GM12865 (cell line): ENCODE measurements at regions not wholly inside any gene's neighbourhood (a gene's known extent, or its start where the extent isn't known, plus 50 kb on each side); places are given as distances from the start of the nearest gene placed in this dataset.

Source experiments
- DNase-seq: peaks from one replicate; pipeline ENCODE4 v3.0.0; 2010; ENCODE audit warnings: low read depth
- H3K4me3 ChIP-seq: 2 replicates; pipeline ENCODE4 v1.5.1; 2011; ENCODE audit warnings: mild to moderate bottlenecking, low read depth, low read length, control low read depth
- CTCF ChIP-seq: IDR thresholded peaks from 2 replicates; pipeline ENCODE4 v1.5.1; 2011; ENCODE audit warnings: low read length, control low read depth, low read depth, inconsistent platforms; ENCODE audit not compliant: insufficient read depth; ENCODE audit errors: missing control alignments

- no peak for DNase-seq
- no peak overlapping the region for H3K4me3 ChIP-seq
- no peak for TF ChIP-seq CTCF
Measured at GRCh38 chr18:54100920-54101470, 123.5 kb downstream of the MBD2 start.

- TF ChIP-seq CTCF = no peak
- no peak for DNase-seq
- H3K4me3 ChIP-seq = no peak overlapping the region
Measured at GRCh38 chr18:54100466-54100865, 124.0 kb downstream of the MBD2 start.

- DNase-seq = peak; percentile 55
- no peak overlapping the region for H3K4me3 ChIP-seq
- no peak for TF ChIP-seq CTCF
Measured at GRCh38 chr18:54094474-54094873, 130.0 kb downstream of the MBD2 start.

- peak; percentile 8 for DNase-seq
- TF ChIP-seq CTCF = no peak
- no peak overlapping the region for H3K4me3 ChIP-seq
Measured at GRCh38 chr18:54090856-54091255, 133.6 kb downstream of the MBD2 start.

GRCh38 chr18:54089749-54090459, 134.6 kb downstream of the MBD2 start:
- no peak for TF ChIP-seq CTCF
- no peak overlapping the region for H3K4me3 ChIP-seq
- DNase-seq = no peak

- TF ChIP-seq CTCF = no peak
- H3K4me3 ChIP-seq = no peak overlapping the region
- no peak for DNase-seq
Measured at GRCh38 chr18:54086863-54087262, 137.6 kb downstream of the MBD2 start.
